Hippocampal formation (tissue), 2 donors: ENCODE measurements at regions not wholly inside any gene's neighbourhood (a gene's known extent, or its start where the extent isn't known, plus 50 kb on each side); places are given as distances from the start of the nearest gene placed in this dataset.
"Not testable (repeated sequence)": the region's sequence is repeated elsewhere in the genome, so short reads cannot be mapped to it uniquely, and the experiment has no call there.

Source experiments
- DNase-seq, 2 donors: peaks; one replicate each; lab custom pipeline; 2025; lab: John Stamatoyannopoulos, UW

GRCh38 chr12:103011974-103012763, 54.7 kb downstream of the ASCL1 start:
- DNase-seq: no peak

GRCh38 chr12:103012884-103013283, 55.4 kb downstream of the ASCL1 start:
- DNase-seq: peak in 1 of 2 donors; percentile 74

- no peak for DNase-seq
Measured at GRCh38 chr12:103013741-103014300, 56.3 kb downstream of the ASCL1 start.

- no peak for DNase-seq
Measured at GRCh38 chr12:103016381-103016780, 58.9 kb downstream of the ASCL1 start.

GRCh38 chr12:103020839-103021238, 63.4 kb downstream of the ASCL1 start:
- DNase-seq: no peak

- DNase-seq: no peak
Measured at GRCh38 chr12:103021538-103022218, 64.2 kb downstream of the ASCL1 start.

- DNase-seq: no peak
Measured at GRCh38 chr12:103024650-103025049, 67.2 kb downstream of the ASCL1 start.

- not testable (repeated sequence) for DNase-seq
Measured at GRCh38 chr12:103026643-103027042, 69.2 kb downstream of the ASCL1 start.

- no peak for DNase-seq
Measured at GRCh38 chr12:103028881-103029639, 71.6 kb downstream of the ASCL1 start.

- no peak for DNase-seq
Measured at GRCh38 chr12:103036581-103037214, 79.2 kb downstream of the ASCL1 start.

GRCh38 chr12:103043531-103044486, 86.3 kb downstream of the ASCL1 start:
- DNase-seq: no peak

- no peak for DNase-seq
Measured at GRCh38 chr12:103046154-103046553, 88.7 kb downstream of the ASCL1 start.

- DNase-seq: no peak
Measured at GRCh38 chr12:103050273-103050672, 92.8 kb downstream of the ASCL1 start.

- DNase-seq: no peak
Measured at GRCh38 chr12:103053089-103053488, 95.6 kb downstream of the ASCL1 start.

GRCh38 chr12:103073630-103074029, 116.2 kb downstream of the ASCL1 start:
- no peak for DNase-seq

GRCh38 chr12:103075848-103076247, 118.4 kb downstream of the ASCL1 start:
- no peak for DNase-seq

- DNase-seq: no peak
Measured at GRCh38 chr12:103077108-103077773, 119.8 kb downstream of the ASCL1 start.

GRCh38 chr12:103085541-103085940, 128.1 kb downstream of the ASCL1 start:
- DNase-seq: no peak

GRCh38 chr12:103086471-103086870, 129.0 kb downstream of the ASCL1 start:
- no peak for DNase-seq

- no peak for DNase-seq
Measured at GRCh38 chr12:103093499-103094106, 136.1 kb downstream of the ASCL1 start.
